ENCODE measurements at regions not wholly inside any gene's neighbourhood (a gene's known extent, or its start where the extent isn't known, plus 50 kb on each side); places are given as distances from the start of the nearest gene placed in this dataset.

DNA sequence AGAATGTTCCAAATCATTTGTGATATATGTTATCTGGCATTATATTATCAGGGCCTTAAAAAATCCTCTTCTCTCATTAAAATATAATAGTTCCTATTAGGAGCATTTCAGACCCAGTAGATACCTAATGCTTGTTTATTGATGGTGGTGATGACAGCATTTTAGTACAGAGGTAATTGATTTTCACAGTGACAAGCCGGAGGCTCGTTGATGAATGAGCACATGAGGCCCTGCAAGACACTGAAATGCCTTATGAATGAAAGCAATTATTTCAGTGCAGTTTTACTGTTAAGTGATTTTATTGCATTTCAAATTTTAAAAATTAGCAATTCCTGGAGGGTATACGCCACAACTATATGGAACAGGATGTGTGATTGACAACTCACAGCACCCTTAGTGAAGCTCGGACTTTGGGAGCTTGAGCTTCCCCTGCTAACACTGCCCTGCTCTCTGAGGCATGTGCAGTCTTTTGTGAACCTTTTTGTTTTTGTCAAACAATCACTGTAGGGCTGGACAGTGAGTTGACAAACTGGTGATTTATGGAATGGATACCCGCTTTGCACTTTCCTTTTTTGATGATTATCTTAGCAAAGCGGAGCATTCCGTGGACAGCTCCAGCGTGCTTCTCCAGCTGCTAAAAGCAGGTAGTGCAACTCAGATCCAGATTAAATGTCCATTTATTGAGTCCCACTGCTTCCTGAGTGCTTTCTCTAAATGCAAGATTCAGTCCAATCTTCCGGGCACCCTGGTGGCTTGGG lies 187.0 kb upstream of the ATP10A start:
- TF ChIP-seq, protein P1, sequence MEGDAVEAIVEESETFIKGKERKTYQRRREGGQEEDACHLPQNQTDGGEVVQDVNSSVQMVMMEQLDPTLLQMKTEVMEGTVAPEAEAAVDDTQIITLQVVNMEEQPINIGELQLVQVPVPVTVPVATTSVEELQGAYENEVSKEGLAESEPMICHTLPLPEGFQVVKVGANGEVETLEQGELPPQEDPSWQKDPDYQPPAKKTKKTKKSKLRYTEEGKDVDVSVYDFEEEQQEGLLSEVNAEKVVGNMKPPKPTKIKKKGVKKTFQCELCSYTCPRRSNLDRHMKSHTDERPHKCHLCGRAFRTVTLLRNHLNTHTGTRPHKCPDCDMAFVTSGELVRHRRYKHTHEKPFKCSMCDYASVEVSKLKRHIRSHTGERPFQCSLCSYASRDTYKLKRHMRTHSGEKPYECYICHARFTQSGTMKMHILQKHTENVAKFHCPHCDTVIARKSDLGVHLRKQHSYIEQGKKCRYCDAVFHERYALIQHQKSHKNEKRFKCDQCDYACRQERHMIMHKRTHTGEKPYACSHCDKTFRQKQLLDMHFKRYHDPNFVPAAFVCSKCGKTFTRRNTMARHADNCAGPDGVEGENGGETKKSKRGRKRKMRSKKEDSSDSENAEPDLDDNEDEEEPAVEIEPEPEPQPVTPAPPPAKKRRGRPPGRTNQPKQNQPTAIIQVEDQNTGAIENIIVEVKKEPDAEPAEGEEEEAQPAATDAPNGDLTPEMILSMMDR (IDR thresholded peaks at IDR 0.05): no peak
- no peak for TF ChIP-seq POLR2A (IDR thresholded peaks at IDR 0.05)

Measured in body of pancreas (tissue), 4 donors.